A673 (cell line): ENCODE measurements at regions not wholly inside any gene's neighbourhood (a gene's known extent, or its start where the extent isn't known, plus 50 kb on each side); places are given as distances from the start of the nearest gene placed in this dataset.

Source experiments
- EZH2 ChIP-seq: fragments of 200-600 bp; sonication (generic); IDR thresholded peaks from 2 replicates; pipeline ENCODE4 v1.6.1; 2017; ENCODE audit warnings: borderline replicate concordance, low read depth, mild to moderate bottlenecking, mixed read lengths, antibody characterized with exemption, low read length; ENCODE audit not compliant: poor library complexity, severe bottlenecking
- TF ChIP-seq, protein P1 (sequence below): fragments of 300-800, 200-600 bp; sonication (generic); conservative IDR thresholded peaks from 2 replicates; pipeline ENCODE4 v1.5.1; 2017; ENCODE audit warnings: low read depth, mild to moderate bottlenecking, antibody characterized with exemption, low read length, moderate library complexity, mixed read lengths

- TF ChIP-seq, protein P1, sequence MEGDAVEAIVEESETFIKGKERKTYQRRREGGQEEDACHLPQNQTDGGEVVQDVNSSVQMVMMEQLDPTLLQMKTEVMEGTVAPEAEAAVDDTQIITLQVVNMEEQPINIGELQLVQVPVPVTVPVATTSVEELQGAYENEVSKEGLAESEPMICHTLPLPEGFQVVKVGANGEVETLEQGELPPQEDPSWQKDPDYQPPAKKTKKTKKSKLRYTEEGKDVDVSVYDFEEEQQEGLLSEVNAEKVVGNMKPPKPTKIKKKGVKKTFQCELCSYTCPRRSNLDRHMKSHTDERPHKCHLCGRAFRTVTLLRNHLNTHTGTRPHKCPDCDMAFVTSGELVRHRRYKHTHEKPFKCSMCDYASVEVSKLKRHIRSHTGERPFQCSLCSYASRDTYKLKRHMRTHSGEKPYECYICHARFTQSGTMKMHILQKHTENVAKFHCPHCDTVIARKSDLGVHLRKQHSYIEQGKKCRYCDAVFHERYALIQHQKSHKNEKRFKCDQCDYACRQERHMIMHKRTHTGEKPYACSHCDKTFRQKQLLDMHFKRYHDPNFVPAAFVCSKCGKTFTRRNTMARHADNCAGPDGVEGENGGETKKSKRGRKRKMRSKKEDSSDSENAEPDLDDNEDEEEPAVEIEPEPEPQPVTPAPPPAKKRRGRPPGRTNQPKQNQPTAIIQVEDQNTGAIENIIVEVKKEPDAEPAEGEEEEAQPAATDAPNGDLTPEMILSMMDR: no peak
- TF ChIP-seq EZH2: no peak
These were observed 97.8 kb downstream of the PLEKHG1 start for GRCh38 chr6:150697515-150697914.
